ENCODE measurements at regions not wholly inside any gene's neighbourhood (a gene's known extent, or its start where the extent isn't known, plus 50 kb on each side); places are given as distances from the start of the nearest gene placed in this dataset.

- TF ChIP-seq MXI1 (IDR thresholded peaks at IDR 0.05; ENCODE audit: low read depth, low read length) = no peak
Observed at GRCh38 chr5:3391210-3391609, 204.4 kb upstream of the IRX1 start (continued).

- no peaks in the 10 kb centered on the region for H3K4me1 ChIP-seq (ENCODE audit: control insufficient read depth in 1 of 2, insufficient read depth in 2 of 2, low read depth in 1 of 2, low read length in 1 of 2)
- 9% methylated on average over 11 of the region's 11 CpGs for WGBS (ENCODE audit: low lambda C conversion rate)
- DNase-seq = no peak
- no peak for TF ChIP-seq POLR2AphosphoS5 (IDR thresholded peaks at IDR 0.05; ENCODE audit: low read depth, low read length)
- TF ChIP-seq MAX (IDR thresholded peaks at IDR 0.05; ENCODE audit: low read depth) = no peak
- no peak for TF ChIP-seq EP300 (IDR thresholded peaks at IDR 0.05; ENCODE audit: borderline replicate concordance in 1 of 2, low read depth in 1 of 2, low read length in 1 of 2)
- TF ChIP-seq TCF12 (IDR thresholded peaks at IDR 0.05) = no peak
- TF ChIP-seq USF1 (IDR thresholded peaks at IDR 0.05; ENCODE audit: borderline replicate concordance, low read depth) = no peak
- no peak for TF ChIP-seq USF2 (IDR thresholded peaks at IDR 0.05; ENCODE audit: borderline replicate concordance, low read depth, low read length)
- TF ChIP-seq TEAD4 (IDR thresholded peaks at IDR 0.05; ENCODE audit: borderline replicate concordance, insufficient read depth) = no peak
- TF ChIP-seq MEF2A (IDR thresholded peaks at IDR 0.05; ENCODE audit: borderline replicate concordance, low read depth) = no peak
- TF ChIP-seq JUND (IDR thresholded peaks at IDR 0.05) = no peak
- TF ChIP-seq TAF1 (IDR thresholded peaks at IDR 0.05; ENCODE audit: borderline replicate concordance, low read depth, low read length) = no peak
- TF ChIP-seq ELF1 (IDR thresholded peaks at IDR 0.05) = no peak
- TF ChIP-seq CHD2 (IDR thresholded peaks at IDR 0.05; ENCODE audit: low read length, partially characterized antibody) = no peak
- no peak overlapping the region for H3K27ac ChIP-seq (ENCODE audit: low read depth in 2 of 2, low read length in 1 of 2)
- no peaks in the 10 kb centered on the region for H3K36me3 ChIP-seq (replicated peaks in 1 of 2; ENCODE audit: control insufficient read depth in 1 of 2, insufficient read depth in 2 of 2, low read length in 1 of 2)
- H2AFZ ChIP-seq (ENCODE audit: low read depth) = no peak overlapping the region
- no peaks in the 10 kb centered on the region for H3F3A ChIP-seq (replicated peaks; ENCODE audit: insufficient read depth)
- no peaks in the 10 kb centered on the region for H3K9me3 ChIP-seq
- H3K9ac ChIP-seq = no peak overlapping the region
- H3K4me3 ChIP-seq (ENCODE audit: low read depth in 2 of 2, low read length in 1 of 2) = no peak overlapping the region
- no peak overlapping the region for H3K4me2 ChIP-seq
- POLR2A ChIA-PET = no interaction called here
- H3K79me2 ChIP-seq (ENCODE audit: insufficient read depth) = no peaks in the 10 kb centered on the region
- no peaks in the 10 kb centered on the region for H4K20me1 ChIP-seq (ENCODE audit: insufficient read depth)
- CTCF ChIA-PET = no interaction called here
- no peaks in the 10 kb centered on the region for H3K9me2 ChIP-seq
- H3K27me3 ChIP-seq (ENCODE audit: insufficient read depth) = no peaks in the 10 kb centered on the region; the same call in 1 of the 2 replicates
Observed at GRCh38 chr5:3389471-3390026, 206.1 kb upstream of the IRX1 start.

- POLR2A ChIA-PET = no interaction called here
- TF ChIP-seq NRF1 (IDR thresholded peaks at IDR 0.05; ENCODE audit: low read depth, low read length) = no peak
- no peak for TF ChIP-seq REST (IDR thresholded peaks at IDR 0.05; ENCODE audit: low read depth, low read length)
- TF ChIP-seq RFX5 (IDR thresholded peaks at IDR 0.05; ENCODE audit: low read length) = no peak
- TF ChIP-seq FOSL2 (IDR thresholded peaks at IDR 0.05; ENCODE audit: borderline replicate concordance, low read depth) = no peak
- TF ChIP-seq USF1 (IDR thresholded peaks at IDR 0.05; ENCODE audit: borderline replicate concordance, low read depth) = no peak
- TF ChIP-seq CTCF (IDR thresholded peaks at IDR 0.05) = no peak
- TF ChIP-seq EP300 (IDR thresholded peaks at IDR 0.05; ENCODE audit: borderline replicate concordance in 1 of 2, low read depth in 1 of 2, low read length in 1 of 2) = no peak
- no peak for TF ChIP-seq SIN3A (IDR thresholded peaks at IDR 0.05; ENCODE audit: borderline replicate concordance, low read depth, low read length)
Observed at GRCh38 chr5:3386637-3387036, 209.0 kb upstream of the IRX1 start.

More at GRCh38 chr5:3386637-3387036, 209.0 kb upstream of the IRX1 start:
- Histone ChIP-seq H3F3A (replicated peaks; ENCODE audit: insufficient read depth) (no peaks in the 10 kb centered on the region), H3K36me3 (replicated peaks in 1 of 2; ENCODE audit: control insufficient read depth in 1 of 2, insufficient read depth in 2 of 2, low read length in 1 of 2) (no peaks in the 10 kb centered on the region), H3K9me3 (no peaks in the 10 kb centered on the region), H3K27ac (ENCODE audit: low read depth in 2 of 2, low read length in 1 of 2) (no peak overlapping the region), H3K79me2 (ENCODE audit: insufficient read depth) (no peaks in the 10 kb centered on the region), H3K27me3 (ENCODE audit: insufficient read depth) (no peaks in the 10 kb centered on the region; the same call in 1 of the 2 replicates), H3K9ac (no peak overlapping the region), H3K4me3 (ENCODE audit: low read depth in 2 of 2, low read length in 1 of 2) (no peak overlapping the region), H4K20me1 (ENCODE audit: insufficient read depth) (no peaks in the 10 kb centered on the region), H3K9me2 (no peaks in the 10 kb centered on the region), H3K4me2 (no peak overlapping the region), H3K4me1 (ENCODE audit: control insufficient read depth in 1 of 2, insufficient read depth in 2 of 2, low read depth in 1 of 2, low read length in 1 of 2) (no peaks in the 10 kb centered on the region), H2AFZ (ENCODE audit: low read depth) (no peak overlapping the region)
- CTCF ChIA-PET = no interaction called here
- 18% methylated on average over 11 of the region's 17 CpGs for WGBS (ENCODE audit: low lambda C conversion rate)
- no peak for DNase-seq
